NCI-H187 treated with DMSO at 0.1 percent for 48 hours (cell line): ENCODE measurements at regions not wholly inside any gene's neighbourhood (a gene's known extent, or its start where the extent isn't known, plus 50 kb on each side); places are given as distances from the start of the nearest gene placed in this dataset.
"Not testable (repeated sequence)": the region's sequence is repeated elsewhere in the genome, so short reads cannot be mapped to it uniquely, and the experiment has no call there.

Experiments used
- DNase-seq: peaks from one replicate; lab custom pipeline; 2025; lab: John Stamatoyannopoulos, UW

GRCh38 chr5:160479220-160479619, 57.6 kb downstream of the PTTG1 start:
- no peak for DNase-seq

GRCh38 chr5:160479926-160480325, 58.3 kb downstream of the PTTG1 start:
- DNase-seq = no peak

GRCh38 chr5:160480652-160481051, 59.0 kb downstream of the PTTG1 start:
- DNase-seq = no peak

GRCh38 chr5:160484678-160485077, 63.0 kb downstream of the PTTG1 start:
- DNase-seq = no peak

GRCh38 chr5:160485364-160485969, 63.8 kb downstream of the PTTG1 start:
- DNase-seq = no peak

- no peak for DNase-seq
These were observed 64.9 kb downstream of the PTTG1 start for GRCh38 chr5:160486573-160486972.

GRCh38 chr5:160488394-160489325, 67.0 kb downstream of the PTTG1 start:
- no peak for DNase-seq

GRCh38 chr5:160491438-160491837, 69.8 kb downstream of the PTTG1 start:
- no peak for DNase-seq

- DNase-seq = no peak
These were observed 70.9 kb downstream of the PTTG1 start for GRCh38 chr5:160492565-160492964.

- DNase-seq = no peak
These were observed 72.2 kb downstream of the PTTG1 start for GRCh38 chr5:160493806-160494338.

- DNase-seq = no peak
These were observed 72.8 kb downstream of the PTTG1 start for GRCh38 chr5:160494451-160494850.

GRCh38 chr5:160496334-160496733, 74.7 kb downstream of the PTTG1 start:
- no peak for DNase-seq

- no peak for DNase-seq
These were observed 75.1 kb downstream of the PTTG1 start for GRCh38 chr5:160496784-160497183.

- DNase-seq = no peak
These were observed 76.2 kb downstream of the PTTG1 start for GRCh38 chr5:160497878-160498277.

- DNase-seq = not testable (repeated sequence)
These were observed 76.9 kb downstream of the PTTG1 start for GRCh38 chr5:160498441-160499043.

- DNase-seq = no peak
These were observed 79.4 kb downstream of the PTTG1 start for GRCh38 chr5:160500786-160501779.

- DNase-seq = no peak
These were observed 83.3 kb downstream of the PTTG1 start for GRCh38 chr5:160504906-160505305.

GRCh38 chr5:160506006-160507004, 84.7 kb downstream of the PTTG1 start:
- DNase-seq = no peak

GRCh38 chr5:160507221-160507721, 85.6 kb downstream of the PTTG1 start:
- no peak for DNase-seq

- DNase-seq = peak; percentile 33
These were observed 87.2 kb downstream of the PTTG1 start for GRCh38 chr5:160508780-160509361.
